KMS-11 (cell line): ENCODE measurements at regions not wholly inside any gene's neighbourhood (a gene's known extent, or its start where the extent isn't known, plus 50 kb on each side); places are given as distances from the start of the nearest gene placed in this dataset.

ENCODE experiments used
- H2AFZ ChIP-seq: fragments of 200-600 bp; sonication (generic); 2 replicates; pipeline ENCODE4 v1.6.1; 2016; ENCODE audit warnings: antibody characterized with exemption, mixed run types, low read depth
- H3K27ac ChIP-seq: fragments of 200-600 bp; sonication (generic); 2 replicates; pipeline ENCODE4 v1.6.1; 2016; ENCODE audit warnings: mild to moderate bottlenecking, mixed run types
- H3K27me3 ChIP-seq: fragments of 200-600 bp; sonication (generic); 2 replicates; pipeline ENCODE4 v1.6.1; 2017; ENCODE audit warnings: mild to moderate bottlenecking, low read depth, mixed run types, moderate library complexity; ENCODE audit not compliant: insufficient read depth
- H3K36me3 ChIP-seq: fragments of 200-600 bp; sonication (generic); 2 replicates; pipeline ENCODE4 v1.6.1; 2017; ENCODE audit warnings: mild to moderate bottlenecking, mixed run types; ENCODE audit not compliant: insufficient read depth
- H3K4me1 ChIP-seq: fragments of 200-600 bp; sonication (generic); 2 replicates; pipeline ENCODE4 v1.6.1; 2016; ENCODE audit warnings: mild to moderate bottlenecking, low read depth, mixed run types; ENCODE audit not compliant: poor library complexity, severe bottlenecking
- H3K4me2 ChIP-seq: fragments of 200-600 bp; sonication (generic); 2 replicates; pipeline ENCODE4 v1.7.0; 2016; ENCODE audit warnings: mild to moderate bottlenecking, mixed run types
- H3K4me3 ChIP-seq: fragments of 200-600 bp; sonication (generic); IDR thresholded peaks from 2 replicates; pipeline ENCODE4 v1.6.1; 2017; ENCODE audit warnings: low read depth, low read length, mixed read lengths; ENCODE audit not compliant: insufficient read depth
- H3K79me2 ChIP-seq: fragments of 200-600 bp; sonication (generic); 2 replicates; pipeline ENCODE4 v1.6.1; 2016; ENCODE audit warnings: low read depth, mixed run types; ENCODE audit not compliant: insufficient read depth
- H3K9ac ChIP-seq: fragments of 200-600 bp; sonication (generic); 2 replicates; pipeline ENCODE4 v1.6.1; 2016; ENCODE audit warnings: mild to moderate bottlenecking, mixed run types
- H4K20me1 ChIP-seq: fragments of 200-600 bp; sonication (generic); 2 replicates; pipeline ENCODE4 v1.6.1; 2016; ENCODE audit warnings: mild to moderate bottlenecking, mixed run types; ENCODE audit not compliant: insufficient read depth
- TF ChIP-seq, protein P1 (sequence below): fragments of 200-600 bp; sonication (generic); conservative IDR thresholded peaks from 2 replicates; pipeline ENCODE4 v1.6.1; 2017; ENCODE audit warnings: low read depth, mild to moderate bottlenecking, antibody characterized with exemption, low read length, moderate library complexity, mixed read lengths

DNA sequence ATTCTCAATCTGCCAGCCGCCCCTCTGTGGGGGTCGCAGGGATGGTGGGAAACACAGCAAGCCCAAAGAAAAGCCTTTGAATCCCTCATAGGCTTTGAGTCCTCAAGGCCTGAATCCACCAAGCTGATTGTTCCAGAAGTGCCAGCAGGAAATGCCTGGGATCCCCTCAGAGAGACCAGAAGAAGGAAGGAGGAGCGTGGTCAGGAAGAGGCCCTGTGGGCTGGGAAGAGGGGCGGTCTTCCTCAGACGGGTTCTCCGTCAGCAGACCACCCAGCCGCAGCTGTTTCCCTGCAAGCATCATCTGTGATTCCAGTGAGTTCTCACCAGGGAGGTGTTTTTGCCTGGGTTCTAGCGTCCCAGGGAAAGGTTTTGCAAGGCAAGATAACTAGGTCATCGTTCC is 190.0 kb upstream of the KLF6 start:
- H3K4me1 ChIP-seq, result no peaks in the 10 kb centered on the region
- no peak overlapping the region for H3K4me3 ChIP-seq
- no peak overlapping the region for H3K27ac ChIP-seq
- H3K27me3 ChIP-seq, result no peaks in the 10 kb centered on the region
- no peaks in the 10 kb centered on the region for H3K36me3 ChIP-seq
- H3K4me2 ChIP-seq, result no peak overlapping the region
- H2AFZ ChIP-seq, result no peak overlapping the region
- H3K79me2 ChIP-seq, result no peaks in the 10 kb centered on the region
- TF ChIP-seq, protein P1, sequence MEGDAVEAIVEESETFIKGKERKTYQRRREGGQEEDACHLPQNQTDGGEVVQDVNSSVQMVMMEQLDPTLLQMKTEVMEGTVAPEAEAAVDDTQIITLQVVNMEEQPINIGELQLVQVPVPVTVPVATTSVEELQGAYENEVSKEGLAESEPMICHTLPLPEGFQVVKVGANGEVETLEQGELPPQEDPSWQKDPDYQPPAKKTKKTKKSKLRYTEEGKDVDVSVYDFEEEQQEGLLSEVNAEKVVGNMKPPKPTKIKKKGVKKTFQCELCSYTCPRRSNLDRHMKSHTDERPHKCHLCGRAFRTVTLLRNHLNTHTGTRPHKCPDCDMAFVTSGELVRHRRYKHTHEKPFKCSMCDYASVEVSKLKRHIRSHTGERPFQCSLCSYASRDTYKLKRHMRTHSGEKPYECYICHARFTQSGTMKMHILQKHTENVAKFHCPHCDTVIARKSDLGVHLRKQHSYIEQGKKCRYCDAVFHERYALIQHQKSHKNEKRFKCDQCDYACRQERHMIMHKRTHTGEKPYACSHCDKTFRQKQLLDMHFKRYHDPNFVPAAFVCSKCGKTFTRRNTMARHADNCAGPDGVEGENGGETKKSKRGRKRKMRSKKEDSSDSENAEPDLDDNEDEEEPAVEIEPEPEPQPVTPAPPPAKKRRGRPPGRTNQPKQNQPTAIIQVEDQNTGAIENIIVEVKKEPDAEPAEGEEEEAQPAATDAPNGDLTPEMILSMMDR, result no peak
- no peaks in the 10 kb centered on the region for H4K20me1 ChIP-seq
- no peak overlapping the region for H3K9ac ChIP-seq

DNA sequence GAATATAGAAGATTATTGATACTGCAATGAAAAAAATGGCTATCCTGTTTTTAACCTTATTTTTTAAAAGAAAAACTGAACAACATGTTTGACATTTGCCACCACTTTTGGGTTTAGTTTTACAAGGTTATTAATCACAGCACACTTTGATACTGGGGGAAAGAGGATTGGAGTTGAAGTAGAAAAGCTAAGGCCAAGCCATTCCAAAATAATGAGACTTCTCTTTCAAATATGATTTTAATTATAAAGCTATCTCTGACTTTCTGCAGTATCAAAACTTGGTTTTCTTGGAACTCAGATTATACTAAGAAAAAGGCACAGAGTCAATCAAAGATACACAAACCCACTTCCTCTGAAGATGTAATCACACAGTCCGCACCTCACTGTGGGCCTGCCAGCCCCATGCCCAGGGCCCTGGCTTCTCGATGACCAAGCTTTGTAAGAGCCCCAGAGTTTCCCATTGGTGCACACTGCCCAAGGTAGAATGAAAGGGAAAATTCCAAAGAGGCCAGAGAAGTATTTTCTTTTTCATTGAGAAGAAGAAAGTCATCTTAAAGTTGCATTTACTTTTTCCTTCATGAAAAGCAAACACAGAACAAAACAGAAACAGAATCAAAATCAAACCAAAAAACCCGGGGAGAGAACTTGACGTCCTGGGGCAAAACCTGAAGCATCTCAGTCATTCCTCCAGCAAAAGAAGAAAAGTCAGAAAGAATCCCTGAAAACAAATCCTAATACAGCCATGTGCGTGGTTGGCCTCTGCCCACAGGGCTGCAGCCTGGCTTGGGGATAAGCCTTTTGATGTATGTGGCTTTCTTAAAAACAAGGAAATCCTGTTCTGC is 187.7 kb upstream of the KLF6 start:
- TF ChIP-seq, protein P1, result no peak
- Histone ChIP-seq H3K9ac (no peak overlapping the region), H2AFZ (no peak overlapping the region), H3K4me1 (no peaks in the 10 kb centered on the region), H3K4me2 (no peak overlapping the region), H3K27me3 (no peaks in the 10 kb centered on the region), H3K36me3 (no peaks in the 10 kb centered on the region), H4K20me1 (no peaks in the 10 kb centered on the region), H3K27ac (no peak overlapping the region), H3K4me3 (no peak overlapping the region), H3K79me2 (no peaks in the 10 kb centered on the region)

GRCh38 chr10:3971713-3972112 is 186.7 kb upstream of the KLF6 start:
- Histone ChIP-seq H4K20me1 (no peaks in the 10 kb centered on the region), H3K27ac (no peak overlapping the region), H3K4me3 (no peak overlapping the region), H3K79me2 (no peaks in the 10 kb centered on the region), H3K27me3 (no peaks in the 10 kb centered on the region), H3K9ac (no peak overlapping the region), H3K36me3 (no peaks in the 10 kb centered on the region), H3K4me2 (no peak overlapping the region), H2AFZ (no peak overlapping the region), H3K4me1 (no peaks in the 10 kb centered on the region)
- TF ChIP-seq, protein P1, result no peak

DNA sequence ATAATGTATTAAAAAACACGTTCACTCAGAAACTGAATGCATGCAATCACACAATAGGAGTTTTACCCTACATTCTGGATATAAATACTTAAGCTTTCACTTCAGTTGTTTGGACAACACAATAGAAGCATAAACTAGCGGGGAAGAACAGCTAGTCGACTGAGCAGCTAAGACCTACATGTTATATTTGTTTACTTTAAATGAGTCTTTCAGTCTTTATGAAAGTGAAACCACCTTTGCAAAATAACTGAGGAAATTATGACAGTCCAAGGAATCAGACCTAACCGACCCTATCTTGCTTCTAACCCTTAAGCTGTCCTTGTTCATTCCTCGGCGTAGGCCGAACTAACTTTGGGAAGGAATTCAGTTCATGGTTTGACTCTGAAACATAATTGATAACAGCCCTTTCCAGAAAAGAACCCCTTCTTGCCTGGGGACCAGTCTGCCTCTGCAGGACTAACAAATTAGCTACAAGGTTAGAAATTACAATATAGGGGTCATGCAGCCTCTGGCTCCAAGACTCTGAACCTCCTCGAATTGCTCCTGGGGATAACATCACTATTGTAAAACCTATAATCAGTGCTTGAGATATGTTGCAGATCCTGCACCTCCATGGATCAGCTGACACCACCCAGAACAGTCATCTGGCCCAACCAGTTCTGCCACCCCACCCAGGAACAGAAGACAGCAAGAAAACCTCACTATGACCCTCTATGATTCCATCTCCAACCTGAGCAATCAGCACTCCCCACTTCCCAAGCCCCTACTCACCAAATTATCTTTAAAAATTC is 185.1 kb upstream of the KLF6 start:
- Histone ChIP-seq H4K20me1 (no peaks in the 10 kb centered on the region), H3K9ac (no peak overlapping the region), H3K36me3 (no peaks in the 10 kb centered on the region), H3K27ac (no peak overlapping the region), H3K27me3 (no peaks in the 10 kb centered on the region), H3K4me2 (no peak overlapping the region), H3K4me3 (no peak overlapping the region), H3K4me1 (no peaks in the 10 kb centered on the region), H3K79me2 (no peaks in the 10 kb centered on the region), H2AFZ (no peak overlapping the region)
- TF ChIP-seq, protein P1, result no peak
